ENCODE measurements at regions not wholly inside any gene's neighbourhood (a gene's known extent, or its start where the extent isn't known, plus 50 kb on each side); places are given as distances from the start of the nearest gene placed in this dataset.
A peak's percentile ranks its signal among the peaks of the same experiment; 100 is the strongest.

DNA sequence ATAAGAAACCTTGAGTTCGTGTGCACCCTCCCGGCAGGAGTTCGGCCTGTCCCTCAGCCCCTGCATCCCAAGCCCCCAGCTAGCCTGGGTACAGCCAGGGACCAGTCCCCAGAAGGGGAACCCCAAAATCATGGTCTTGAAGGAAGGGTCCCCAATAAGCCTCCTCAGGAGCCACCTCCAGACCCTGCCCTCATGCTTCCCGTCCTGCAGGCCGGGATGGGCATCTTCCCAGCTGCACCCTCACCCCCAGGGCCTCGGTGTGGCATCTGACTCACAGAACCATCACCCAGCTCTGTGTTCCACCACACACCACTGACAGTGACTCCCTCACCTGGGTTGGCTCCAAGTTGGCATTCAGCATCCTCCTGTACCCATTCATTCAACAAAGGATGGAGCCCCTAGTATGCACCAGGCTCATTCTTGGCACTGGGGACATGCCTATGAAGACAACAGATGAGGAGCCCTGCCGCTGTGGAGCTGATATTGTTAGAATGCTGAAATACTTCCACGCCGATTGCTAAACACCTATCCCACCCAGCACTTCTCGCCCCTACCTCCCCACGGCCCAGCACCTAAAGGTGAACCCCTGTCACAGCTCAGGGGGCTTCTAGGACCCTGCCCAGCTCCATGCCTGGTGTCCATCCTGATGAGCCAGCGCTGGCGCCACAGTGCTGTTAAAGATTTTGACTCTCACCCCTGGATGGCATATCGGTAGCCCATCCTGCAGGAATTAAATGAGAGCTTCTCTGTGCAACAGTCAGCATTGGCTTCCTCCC lies 77.8 kb downstream of the BUD13 start:
- Histone ChIP-seq H3K27ac (no peak overlapping the region), H3K4me3 (no peak overlapping the region), H3K27me3 (ENCODE audit: insufficient read depth in 3 of 3, low read length in 2 of 3) (no peaks in the 10 kb centered on the region), H3K9me3 (no peaks in the 10 kb centered on the region), H3K36me3 (ENCODE audit: insufficient read depth in 1 of 2, low read depth in 1 of 2) (no peaks in the 10 kb centered on the region), H3K4me1 (no peaks in the 10 kb centered on the region)
- WGBS, 3 donors: 80 to 85% (median 85%) methylated on average over 14 of the region's 14 CpGs
- intact Hi-C loops (cut with DNase I): loop anchor here in 1 of 2 donors (5.0 kb wide), 1 partner anchor 243 kb away; no protein-coding TSS in a partner anchor
- DNase-seq (no peak), ATAC-seq (no peak)
- no peak for TF ChIP-seq CTCF (IDR thresholded peaks at IDR 0.05)

- DNase-seq (no peak), ATAC-seq (no peak)
- Histone ChIP-seq H3K27ac (no peak overlapping the region), H3K4me3 (no peak overlapping the region), H3K36me3 (ENCODE audit: insufficient read depth in 1 of 2, low read depth in 1 of 2) (no peaks in the 10 kb centered on the region), H3K27me3 (ENCODE audit: insufficient read depth in 3 of 3, low read length in 2 of 3) (no peaks in the 10 kb centered on the region), H3K4me1 (no peaks in the 10 kb centered on the region), H3K9me3 (no peaks in the 10 kb centered on the region)
- intact Hi-C loops (cut with DNase I): loop anchor here in 1 of 2 donors (5.0 kb wide), 1 partner anchor 242 kb away; no protein-coding TSS in a partner anchor
- 73 to 76% (median 75%) methylated on average over 2 to 3 of the region's 3 CpGs for WGBS, 3 donors
- no peak for TF ChIP-seq CTCF (IDR thresholded peaks at IDR 0.05)
These were observed 78.5 kb downstream of the BUD13 start for GRCh38 chr11:116694349-116694725.

DNA sequence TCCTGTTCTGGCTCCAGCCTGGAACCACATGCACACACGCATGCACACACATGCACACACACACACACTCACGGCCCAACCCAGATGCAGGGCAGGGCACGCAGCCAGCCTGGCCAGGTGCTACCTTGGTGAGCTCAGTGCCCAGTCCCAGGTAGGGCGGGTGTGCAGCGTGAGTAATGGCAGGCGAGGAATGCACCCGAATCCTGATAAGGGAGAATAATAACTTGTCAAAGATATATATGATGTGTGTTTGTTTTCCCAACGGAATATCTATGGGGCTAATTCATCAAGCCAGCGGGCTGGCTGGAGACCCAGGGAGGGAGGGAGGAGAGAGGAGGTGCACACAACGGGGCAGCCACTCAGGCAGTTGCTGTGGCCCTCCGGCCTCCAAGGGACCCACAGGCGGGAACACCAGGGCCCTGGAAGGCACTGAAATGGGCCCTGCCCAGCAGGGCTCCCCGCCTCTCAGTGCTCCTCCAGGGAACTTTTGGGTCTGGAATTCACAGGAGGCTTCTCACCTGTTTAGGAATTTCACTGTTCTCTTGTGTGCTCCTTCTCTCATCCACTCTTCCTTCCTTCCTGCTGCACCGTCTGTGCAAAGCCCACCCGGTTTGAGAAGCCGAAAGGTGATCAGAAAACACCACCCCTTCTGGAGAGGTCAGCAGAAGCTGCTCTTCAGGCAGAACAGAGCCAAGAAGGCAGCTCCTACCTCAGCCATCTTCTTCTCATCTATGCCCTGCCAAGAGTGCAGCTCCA lies 79.0 kb downstream of the BUD13 start:
- Histone ChIP-seq H3K27ac (no peak overlapping the region), H3K9me3 (no peaks in the 10 kb centered on the region), H3K4me3 (no peak overlapping the region), H3K36me3 (ENCODE audit: insufficient read depth in 1 of 2, low read depth in 1 of 2) (no peaks in the 10 kb centered on the region), H3K27me3 (ENCODE audit: insufficient read depth in 3 of 3, low read length in 2 of 3) (no peaks in the 10 kb centered on the region), H3K4me1 (no peaks in the 10 kb centered on the region)
- DNase-seq (no peak), ATAC-seq (peak in 1 of 4 donors; percentile 27)
- WGBS, 3 donors: 71 to 77% (median 73%) methylated on average over 15 to 16 of the region's 16 CpGs
- intact Hi-C loops (cut with DNase I): loop anchor here in 1 of 2 donors (5.0 kb wide), 1 partner anchor 241 kb away; no protein-coding TSS in a partner anchor
- TF ChIP-seq CTCF (IDR thresholded peaks at IDR 0.05): no peak

DNA sequence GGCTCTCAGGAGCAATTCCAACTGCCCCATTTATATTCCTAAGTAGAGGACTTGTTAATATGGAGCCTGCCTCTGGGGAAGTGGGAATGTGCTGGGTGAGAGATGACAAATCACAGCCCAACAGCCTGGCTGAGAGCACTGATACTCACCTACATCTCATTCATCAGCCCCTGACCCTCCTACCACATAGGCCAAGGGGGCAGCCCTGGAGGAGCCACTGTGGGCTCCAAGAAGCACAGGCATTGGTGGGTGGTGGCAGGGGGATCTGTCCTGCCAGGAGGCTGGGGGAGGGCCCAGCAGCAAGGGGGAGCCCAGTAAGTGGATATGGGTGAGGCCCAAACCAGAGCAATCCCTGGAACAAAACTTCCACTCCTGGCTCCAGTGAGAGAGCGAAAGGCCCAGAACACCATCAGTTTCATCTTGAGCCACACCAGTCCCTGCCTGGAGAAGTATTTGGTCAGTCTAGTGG lies 79.7 kb downstream of the BUD13 start:
- intact Hi-C loops (cut with DNase I): loop anchor here in 1 of 2 donors (5.0 kb wide), 1 partner anchor 241 kb away; no protein-coding TSS in a partner anchor
- ATAC-seq (no peak), DNase-seq (no peak)
- Histone ChIP-seq H3K27me3 (ENCODE audit: insufficient read depth in 3 of 3, low read length in 2 of 3) (no peaks in the 10 kb centered on the region), H3K36me3 (ENCODE audit: insufficient read depth in 1 of 2, low read depth in 1 of 2) (no peaks in the 10 kb centered on the region), H3K4me3 (no peak overlapping the region), H3K4me1 (no peaks in the 10 kb centered on the region), H3K27ac (no peak overlapping the region), H3K9me3 (no peaks in the 10 kb centered on the region)
- no peak for TF ChIP-seq CTCF (IDR thresholded peaks at IDR 0.05)
- 64 to 88% (median 84%) methylated on average over 1 of the region's 1 CpG for WGBS, 3 donors
